Body of pancreas (tissue), 4 donors: ENCODE measurements at regions not wholly inside any gene's neighbourhood (a gene's known extent, or its start where the extent isn't known, plus 50 kb on each side); places are given as distances from the start of the nearest gene placed in this dataset.

Source experiments
- ATAC-seq: fragments of 150-250 bp; one replicate; pipeline ENCODE4 v1.9.1; 2016
- DNase-seq, 4 donors: peaks; one replicate each; pipeline ENCODE4 v3.0.0-alpha.2; 2019
- H3K27ac ChIP-seq, 4 donors: fragments of 200-600 bp; sonication (generic); 1 replicate in 3 of 4; 2 replicates in 1 of 4; pipeline versions ENCODE4 v1.5.1 to v1.6.1; 2016 to 2019; ENCODE audit warnings: mild to moderate bottlenecking in 1 of 4, mixed read lengths in 1 of 4, moderate library complexity in 1 of 4
- H3K27me3 ChIP-seq, 2 donors: fragments of 200-600 bp; sonication (generic); one replicate each; pipeline ENCODE4 v1.6.0; 2016; ENCODE audit warnings: mild to moderate bottlenecking in 1 of 2
- H3K36me3 ChIP-seq, 2 donors: fragments of 200-600 bp; sonication (generic); replicated peaks in 1 of 2; 2 replicates each; pipeline ENCODE4 v1.5.1; 2016; ENCODE audit warnings: low read depth in 2 of 2; ENCODE audit not compliant: insufficient read depth in 1 of 2
- H3K4me1 ChIP-seq: fragments of 200-600 bp; sonication (generic); one replicate; pipeline ENCODE4 v1.6.0; 2016
- H3K4me3 ChIP-seq, 2 donors: fragments of 200-600 bp; sonication (generic); 1 replicate in 1 of 2; 2 replicates in 1 of 2; pipeline ENCODE4 v1.5.1; 2016 to 2019
- H3K9me3 ChIP-seq, 3 donors: fragments of 200-600 bp; sonication (generic); 1 replicate in 2 of 3; 2 replicates in 1 of 3; pipeline ENCODE4 v1.5.1; 2016
- CTCF ChIP-seq, 7 experiments: fragments of 450-650 bp in 4 of 7; fragments of 200-600 bp in 3 of 7; sonication (generic) in 3 of 7; IDR thresholded peaks; one replicate each; pipeline ENCODE4 v1.5.1; 2016 to 2019; ENCODE audit warnings: antibody characterized with exemption in 7 of 7
- POLR2A ChIP-seq, 3 donors: fragments of 450-650 bp; IDR thresholded peaks; one replicate each; pipeline ENCODE4 v1.6.1; 2016; ENCODE audit warnings: antibody characterized with exemption in 3 of 3, mild to moderate bottlenecking in 2 of 3
- WGBS, 2 donors: methylation state at CpG; one replicate each; pipeline ENCODE4 v1.1.5; 2017; 5-methylcytosine and 5-hydroxymethylcytosine counted together
- intact Hi-C: fragments of 100-400 bp; cut with DNase I; formaldehyde crosslinking; loops from one replicate; pipeline ENCODE4 v1.15.1; 2023

- TF ChIP-seq CTCF (IDR thresholded peaks at IDR 0.05), result no peak
- no peak for TF ChIP-seq POLR2A (IDR thresholded peaks at IDR 0.05)
- no peaks in the 10 kb centered on the region for H3K4me1 ChIP-seq
Observed at GRCh38 chr12:43267818-43268217, 284.2 kb downstream of the ADAMTS20 start.

GRCh38 chr12:43261701-43262100 lies 290.3 kb downstream of the ADAMTS20 start:
- ATAC-seq (no peak), DNase-seq (no peak)
- Histone ChIP-seq H3K4me3 (no peak overlapping the region), H3K27ac (no peak overlapping the region), H3K27me3 (no peaks in the 10 kb centered on the region), H3K9me3 (no peaks in the 10 kb centered on the region), H3K36me3 (no peaks in the 10 kb centered on the region), H3K4me1 (no peaks in the 10 kb centered on the region)
- WGBS, 2 donors, result 34 to 56% methylated on average over 1 of the region's 1 CpG
- intact Hi-C loops, result no loop called here
- TF ChIP-seq POLR2A (IDR thresholded peaks at IDR 0.05) (no peak), CTCF (IDR thresholded peaks at IDR 0.05) (no peak)

More at GRCh38 chr12:43267818-43268217, 284.2 kb downstream of the ADAMTS20 start:
- Histone ChIP-seq H3K4me3 (no peak overlapping the region), H3K9me3 (no peaks in the 10 kb centered on the region), H3K27me3 (no peaks in the 10 kb centered on the region), H3K27ac (no peak overlapping the region), H3K36me3 (no peaks in the 10 kb centered on the region)
- ATAC-seq, result no peak
- intact Hi-C loops, result no loop called here
- 26 to 28% methylated on average over 3 of the region's 3 CpGs for WGBS, 2 donors
- peak in 1 of 4 donors; percentile 13 for DNase-seq

GRCh38 chr12:43255522-43256111 lies 296.4 kb downstream of the ADAMTS20 start:
- DNase-seq (no peak), ATAC-seq (no peak)
- TF ChIP-seq CTCF (IDR thresholded peaks at IDR 0.05) (no peak), POLR2A (IDR thresholded peaks at IDR 0.05) (no peak)
- no peaks in the 10 kb centered on the region for H3K27me3 ChIP-seq
- no peaks in the 10 kb centered on the region for H3K36me3 ChIP-seq
- H3K27ac ChIP-seq, result no peak overlapping the region
- intact Hi-C loops, result no loop called here
- H3K4me3 ChIP-seq, result no peak overlapping the region
- H3K4me1 ChIP-seq, result no peaks in the 10 kb centered on the region
- no peaks in the 10 kb centered on the region for H3K9me3 ChIP-seq

GRCh38 chr12:43252585-43252984 lies 299.4 kb downstream of the ADAMTS20 start:
- H3K4me1 ChIP-seq, result no peaks in the 10 kb centered on the region
- WGBS, 2 donors, result 90 to 92% methylated on average over 1 of the region's 1 CpG
- TF ChIP-seq CTCF (IDR thresholded peaks at IDR 0.05) (no peak), POLR2A (IDR thresholded peaks at IDR 0.05) (no peak)
- no peaks in the 10 kb centered on the region for H3K27me3 ChIP-seq
- ATAC-seq, result no peak
- no peak overlapping the region for H3K4me3 ChIP-seq
- no peak for DNase-seq
- intact Hi-C loops, result no loop called here
- H3K27ac ChIP-seq, result no peak overlapping the region
- no peaks in the 10 kb centered on the region for H3K9me3 ChIP-seq
- no peaks in the 10 kb centered on the region for H3K36me3 ChIP-seq

GRCh38 chr12:43245947-43246346 lies 306.1 kb downstream of the ADAMTS20 start:
- Histone ChIP-seq H3K36me3 (no peaks in the 10 kb centered on the region), H3K4me1 (no peaks in the 10 kb centered on the region), H3K27ac (no peak overlapping the region), H3K4me3 (no peak overlapping the region), H3K27me3 (no peaks in the 10 kb centered on the region), H3K9me3 (no peaks in the 10 kb centered on the region)
- DNase-seq, result no peak
- TF ChIP-seq POLR2A (IDR thresholded peaks at IDR 0.05) (no peak), CTCF (IDR thresholded peaks at IDR 0.05) (no peak)
- ATAC-seq, result no peak
- WGBS, 2 donors, result 70 to 76% methylated on average over 3 of the region's 3 CpGs
- intact Hi-C loops, result no loop called here
